WTC11 (cell line): ENCODE measurements at regions not wholly inside any gene's neighbourhood (a gene's known extent, or its start where the extent isn't known, plus 50 kb on each side); places are given as distances from the start of the nearest gene placed in this dataset.

Source experiments
- AFF4 ChIP-seq: sonication (generic); formaldehyde crosslinking; IDR thresholded peaks from 2 replicates; pipeline ENCODE4 v1.8.1; 2023; ENCODE audit warnings: mild to moderate bottlenecking, missing genetic modification reagents, borderline replicate concordance
- ATF3 ChIP-seq: sonication (generic); formaldehyde crosslinking; conservative IDR thresholded peaks from 2 replicates; pipeline ENCODE4 v1.8.1; 2022; ENCODE audit warnings: mild to moderate bottlenecking, missing genetic modification reagents
- CTCF ChIP-seq: fragments of 200-600 bp; IDR thresholded peaks from 2 replicates; pipeline ENCODE4 v1.8.0; 2022; ENCODE audit warnings: antibody characterized with exemption
- FOXJ3 ChIP-seq: sonication (generic); formaldehyde crosslinking; IDR thresholded peaks from 2 replicates; pipeline ENCODE4 v1.9.0; 2021; ENCODE audit warnings: missing genetic modification reagents, mild to moderate bottlenecking, borderline replicate concordance
- NR3C1 ChIP-seq: sonication (generic); formaldehyde crosslinking; conservative IDR thresholded peaks from 2 replicates; pipeline ENCODE4 v1.8.1; 2023; ENCODE audit warnings: low read depth, mild to moderate bottlenecking, missing genetic modification reagents
- SP1 ChIP-seq: sonication (generic); formaldehyde crosslinking; conservative IDR thresholded peaks from 2 replicates; pipeline ENCODE4 v1.8.1; 2022; ENCODE audit warnings: missing genetic modification reagents
- TEAD4 ChIP-seq: sonication (generic); formaldehyde crosslinking; IDR thresholded peaks from 2 replicates; pipeline ENCODE4 v1.8.0; 2022; ENCODE audit warnings: mild to moderate bottlenecking, missing genetic modification reagents
- TP53 ChIP-seq: sonication (generic); formaldehyde crosslinking; IDR thresholded peaks from 2 replicates; pipeline ENCODE4 v1.8.1; 2023; ENCODE audit warnings: mild to moderate bottlenecking, missing genetic modification reagents
- USF2 ChIP-seq: sonication (generic); formaldehyde crosslinking; IDR thresholded peaks from 2 replicates; pipeline ENCODE4 v1.8.1; 2023; ENCODE audit warnings: mild to moderate bottlenecking, missing genetic modification reagents, moderate library complexity
- ZBTB43 ChIP-seq: sonication (generic); formaldehyde crosslinking; IDR thresholded peaks from 2 replicates; pipeline ENCODE4 v1.8.1; 2023; ENCODE audit warnings: mild to moderate bottlenecking, missing genetic modification reagents
- ZNF263 ChIP-seq: sonication (generic); formaldehyde crosslinking; IDR thresholded peaks from 2 replicates; pipeline ENCODE4 v1.8.1; 2022; ENCODE audit warnings: low read depth, mild to moderate bottlenecking, moderate library complexity, missing genetic modification reagents
- ZNF416 ChIP-seq: fragments of 250-450 bp; sonication (Bioruptor Pico); IDR thresholded peaks from 2 replicates; pipeline ENCODE4 v1.9.0; 2021; ENCODE audit warnings: mild to moderate bottlenecking, inconsistent platforms
- ZNF532 ChIP-seq: fragments of 250-450 bp; sonication (Bioruptor Pico); IDR thresholded peaks from 2 replicates; pipeline ENCODE4 v1.9.0; 2021; ENCODE audit warnings: mild to moderate bottlenecking, borderline replicate concordance

GRCh38 chr4:117740736-117741135 lies 293.6 kb upstream of the NDST3 start:
- TF ChIP-seq USF2 (CRISPR knock-in tag), result no peak
- no peak for TF ChIP-seq CTCF
- no peak for TF ChIP-seq AFF4 (CRISPR knock-in tag)
- no peak for TF ChIP-seq SP1 (CRISPR knock-in tag)
- TF ChIP-seq ATF3, result no peak
- no peak for TF ChIP-seq ZNF532
- no peak for TF ChIP-seq TP53
- no peak for TF ChIP-seq NR3C1 (CRISPR knock-in tag)
- no peak for TF ChIP-seq ZBTB43 (CRISPR knock-in tag)
- TF ChIP-seq ZNF263 (CRISPR knock-in tag), result no peak
- no peak for TF ChIP-seq TEAD4 (CRISPR knock-in tag)
- TF ChIP-seq FOXJ3 (CRISPR knock-in tag), result no peak
- TF ChIP-seq ZNF416, result no peak
